HG03135 (cell line): ENCODE measurements at regions not wholly inside any gene's neighbourhood (a gene's known extent, or its start where the extent isn't known, plus 50 kb on each side); places are given as distances from the start of the nearest gene placed in this dataset.

Source experiments
- ATAC-seq: cut with Tn5 transposase; IDR thresholded peaks from one replicate; pipeline ENCODE4 v1.9.1; 2021; ENCODE audit warnings: mild to moderate bottlenecking, moderate library complexity; ENCODE audit not compliant: unreplicated experiment

DNA sequence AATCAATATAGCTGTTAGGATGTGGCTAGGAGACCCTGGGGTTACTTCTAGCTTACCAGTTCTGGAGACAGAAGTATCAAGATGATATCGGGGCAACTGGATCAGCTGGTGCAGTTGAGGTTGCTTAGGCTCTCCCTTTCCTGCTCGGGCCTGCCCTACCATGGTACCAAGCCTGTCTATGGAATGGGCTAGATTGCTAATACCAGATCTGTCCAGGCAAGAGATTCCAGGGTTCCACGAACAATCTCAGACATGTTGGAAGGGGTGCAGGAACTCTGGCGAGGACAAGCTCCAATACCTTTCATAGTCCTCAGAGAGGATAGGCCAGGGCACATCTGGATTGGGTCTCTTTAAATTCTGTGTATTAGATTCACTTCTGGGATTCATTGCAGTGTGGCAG, 53.8 kb downstream of the ADM start:
- ATAC-seq, result no peak

DNA sequence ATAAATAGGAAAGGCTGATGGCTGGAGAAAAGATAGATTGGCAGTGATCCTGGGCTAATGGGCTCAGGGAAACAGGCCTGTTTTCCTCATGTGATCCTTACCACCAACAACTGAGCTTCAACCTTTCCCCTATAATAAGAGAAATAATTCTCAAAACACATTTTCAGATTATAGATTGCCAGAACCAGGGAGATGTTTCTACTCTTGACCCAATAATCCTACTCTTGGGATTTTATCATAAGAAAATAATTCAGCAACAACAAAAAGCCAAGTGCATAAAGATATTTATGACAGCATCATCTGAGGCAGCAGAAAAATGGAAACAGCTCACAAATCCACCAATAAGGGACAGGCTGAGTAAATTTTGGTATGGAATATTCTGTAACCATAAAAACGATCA, 54.3 kb downstream of the ADM start:
- ATAC-seq, result no peak

DNA sequence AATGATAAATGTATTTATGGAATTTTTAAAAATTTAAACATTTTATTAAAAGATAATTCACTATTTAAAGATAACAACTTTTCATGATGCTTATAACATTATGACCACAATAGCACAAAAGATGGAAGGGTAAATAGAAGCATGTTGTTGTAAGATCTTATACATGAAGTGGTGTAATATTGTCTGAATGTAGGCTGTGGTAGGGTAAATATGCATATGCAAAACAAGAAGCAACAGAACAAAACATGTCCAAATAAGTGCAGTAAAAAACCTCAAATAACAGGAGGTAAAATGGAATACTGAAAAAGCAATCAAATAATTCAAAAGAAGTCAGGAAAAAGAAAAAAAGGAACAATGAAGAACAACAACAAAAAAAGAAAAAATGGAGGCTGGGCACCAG, 56.0 kb downstream of the ADM start:
- no peak for ATAC-seq

DNA sequence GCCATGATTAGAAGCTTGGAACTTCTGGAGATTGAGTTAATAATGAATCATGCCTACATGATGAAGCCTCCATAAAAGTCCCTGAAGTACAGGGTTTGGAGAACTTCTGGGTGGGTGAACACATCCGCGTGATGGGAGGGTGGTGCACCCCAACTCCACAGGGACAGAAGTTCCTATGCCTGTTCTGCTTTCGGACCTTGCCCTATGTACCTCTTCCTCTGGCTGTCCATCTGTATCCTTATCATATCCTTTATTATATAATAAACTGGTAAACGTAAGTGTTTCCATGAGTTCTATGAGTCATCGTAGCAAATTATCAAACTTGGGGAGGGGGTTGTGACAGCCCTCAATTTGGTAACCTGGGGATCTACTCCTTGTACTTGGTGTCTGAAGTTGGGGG, 60.2 kb downstream of the ADM start:
- no peak for ATAC-seq

DNA sequence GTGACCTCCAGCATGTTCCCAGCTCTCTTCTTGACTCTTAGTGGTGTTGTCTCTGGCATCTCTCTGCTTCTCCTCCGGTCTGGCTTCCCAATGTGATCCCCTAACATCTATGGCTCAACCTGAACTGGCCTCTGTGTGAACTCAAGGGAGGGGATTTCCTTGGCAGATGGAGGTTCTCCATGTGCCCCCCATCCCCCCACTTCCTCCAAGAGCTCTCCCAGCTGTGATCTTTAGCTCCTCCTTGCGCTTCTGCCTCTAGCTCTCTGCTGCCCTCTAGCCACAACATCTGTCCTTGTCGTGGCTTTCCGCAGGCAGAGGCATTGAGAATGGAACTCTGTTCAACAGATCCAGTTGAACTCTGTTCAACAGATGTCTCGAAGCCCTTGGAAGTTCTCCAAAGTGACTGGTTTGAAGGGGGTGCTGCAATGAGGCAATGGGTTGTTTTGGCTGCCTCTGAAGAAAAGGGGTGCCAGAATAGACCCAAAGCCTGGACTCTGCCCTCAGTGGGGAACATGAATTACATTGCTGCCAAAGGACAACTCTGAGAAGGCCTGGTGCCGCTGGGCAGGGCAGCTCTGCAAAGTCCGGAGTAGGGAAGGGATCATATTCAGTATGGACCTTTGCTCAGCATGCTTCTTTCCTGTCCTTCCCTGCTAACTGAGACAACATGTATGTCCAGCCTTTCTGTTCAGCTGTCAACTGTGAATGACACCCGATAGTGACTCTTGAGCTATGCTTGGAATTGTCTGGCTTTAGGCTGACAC, 61.9 kb downstream of the ADM start:
- peak; percentile 67 for ATAC-seq

DNA sequence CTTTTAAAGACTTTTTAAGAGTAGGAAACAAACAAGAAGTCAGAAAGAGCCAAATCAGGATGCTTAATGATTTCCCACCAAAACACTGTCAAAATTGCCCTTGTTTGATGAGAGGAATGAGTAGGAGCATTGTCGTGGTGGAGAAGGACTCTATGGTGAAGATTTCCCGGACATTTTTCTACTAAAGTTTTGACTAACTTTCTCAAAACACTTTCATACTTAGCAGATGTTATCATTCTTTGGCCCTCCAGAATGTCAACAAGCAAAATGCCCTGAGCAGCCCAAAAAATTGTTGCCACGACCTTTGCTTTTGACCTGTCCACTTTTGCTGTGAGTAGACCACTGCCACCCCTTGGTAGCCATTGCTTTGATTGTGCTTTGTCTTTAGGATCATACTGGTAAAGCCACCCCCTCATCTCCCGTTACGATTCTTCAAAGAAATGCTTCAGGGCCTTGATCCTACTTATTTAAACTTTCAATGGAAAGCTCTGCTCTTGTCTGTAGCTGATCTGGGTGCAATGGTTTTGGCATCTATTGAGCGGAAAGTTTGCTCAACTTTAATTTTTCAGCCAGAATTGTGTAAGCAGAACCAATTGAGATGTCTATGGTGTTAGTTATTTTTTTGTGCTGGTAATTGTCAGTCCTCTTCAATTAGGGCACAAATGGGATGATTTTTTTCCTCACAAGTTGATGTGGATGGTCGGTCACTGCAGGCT, 67.2 kb downstream of the ADM start:
- no peak for ATAC-seq

DNA sequence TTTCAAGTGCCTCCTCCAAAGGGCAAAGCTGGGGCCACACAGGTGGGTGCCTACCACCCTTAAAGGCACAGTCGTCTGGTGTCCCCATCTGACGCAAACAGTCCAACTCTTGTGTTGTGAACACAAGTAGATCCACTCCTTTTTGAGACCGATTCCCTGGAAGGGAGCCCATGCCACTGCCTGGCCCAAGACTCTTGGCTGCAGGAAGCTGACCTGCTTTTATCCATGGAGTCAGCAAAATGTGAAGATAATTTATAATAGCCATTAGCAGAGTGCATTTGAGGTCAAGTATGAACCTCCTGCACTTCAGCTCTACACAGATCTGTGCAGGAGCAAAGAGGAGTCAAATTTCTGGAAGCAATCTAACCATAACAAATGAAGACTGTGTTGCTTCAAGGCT, 68.5 kb downstream of the ADM start:
- ATAC-seq, result no peak

DNA sequence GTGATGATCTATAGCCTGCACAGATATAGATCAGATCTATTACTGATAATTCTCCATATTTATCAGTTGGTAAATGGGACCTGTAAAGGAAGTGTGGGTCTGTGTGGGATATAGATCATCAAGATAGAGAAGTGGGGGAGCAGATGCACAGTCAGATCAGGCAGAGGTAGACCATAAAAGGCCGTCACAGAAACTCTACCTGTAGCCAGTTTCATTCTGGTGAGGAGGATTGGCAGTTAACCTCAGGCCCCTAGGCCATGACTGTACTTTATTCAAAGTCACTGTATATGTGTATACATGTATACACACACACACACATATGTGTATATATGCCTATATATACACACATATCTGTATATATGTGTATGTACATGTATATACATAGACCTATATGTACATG, 69.1 kb downstream of the ADM start:
- no peak for ATAC-seq

DNA sequence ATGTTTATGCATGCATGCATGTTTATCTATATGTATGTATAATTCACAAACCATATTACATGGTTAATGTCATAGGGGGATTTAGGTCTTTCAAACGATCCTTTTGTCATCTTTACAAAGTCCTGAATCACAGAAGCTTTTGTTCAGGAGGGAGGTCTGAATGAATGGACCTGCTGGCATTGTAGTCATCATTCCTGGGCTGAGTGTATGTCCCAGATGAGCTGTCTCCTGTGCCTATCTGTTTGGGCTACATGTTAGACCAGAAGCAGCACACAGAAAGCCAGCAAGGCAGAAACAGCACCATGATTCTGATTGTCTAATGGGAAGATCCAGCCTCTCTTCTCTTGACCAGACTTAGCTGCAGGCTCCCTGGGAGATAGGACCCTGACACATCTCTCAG, 69.5 kb downstream of the ADM start:
- ATAC-seq, result no peak

DNA sequence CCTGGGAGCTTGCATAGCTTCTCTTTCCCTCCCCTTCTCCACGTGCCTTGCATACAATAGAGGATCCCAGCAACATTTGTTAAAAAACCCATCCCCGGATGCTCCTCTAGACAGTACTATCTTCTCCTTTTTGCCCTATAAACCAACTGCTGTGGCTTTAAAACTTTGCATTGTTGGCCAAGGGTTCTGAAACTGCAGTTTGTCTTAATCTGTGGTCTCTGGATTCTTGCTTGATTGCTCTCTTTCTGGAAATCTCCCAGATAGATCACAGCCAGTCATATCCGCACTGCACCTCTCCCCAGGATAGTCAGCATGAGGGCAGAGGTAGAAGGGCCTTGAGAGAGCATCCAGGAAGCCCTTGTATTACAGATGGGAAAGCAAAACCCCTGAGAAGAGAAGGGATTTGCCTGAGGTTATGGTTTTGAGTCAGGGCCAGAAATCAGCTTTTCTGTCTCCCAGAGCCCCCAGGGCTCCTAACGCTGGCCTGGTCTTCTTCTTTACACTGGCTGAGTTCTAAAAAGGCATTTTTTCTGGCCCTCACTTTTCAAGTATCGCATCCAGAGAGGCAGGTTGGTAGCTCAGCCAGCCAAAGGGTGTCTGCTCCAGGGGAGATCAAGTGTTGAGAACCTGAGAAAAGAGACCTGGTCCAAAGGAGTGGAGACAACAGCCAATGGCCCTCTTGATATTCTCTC, 70.6 kb downstream of the ADM start:
- no peak for ATAC-seq

DNA sequence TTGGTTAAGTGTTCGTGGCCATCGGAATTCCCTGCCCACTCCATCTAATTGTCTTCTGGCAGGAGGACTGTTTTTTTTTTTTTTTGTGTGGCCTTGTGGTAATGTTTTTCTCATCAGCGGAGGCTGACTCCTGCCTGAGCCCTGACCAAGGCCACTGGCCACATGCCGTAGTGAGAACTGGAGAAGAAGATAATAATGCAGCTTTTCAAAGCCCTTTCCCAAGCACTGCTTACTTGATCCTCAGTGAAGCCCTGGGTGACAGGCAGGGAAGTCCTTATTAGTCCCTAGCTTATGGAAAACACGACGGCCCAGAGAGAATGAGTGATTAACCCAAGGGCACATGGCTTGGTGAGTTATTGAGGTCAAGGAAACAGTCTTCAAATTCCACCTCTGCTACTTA, 71.2 kb downstream of the ADM start:
- ATAC-seq, result no peak

DNA sequence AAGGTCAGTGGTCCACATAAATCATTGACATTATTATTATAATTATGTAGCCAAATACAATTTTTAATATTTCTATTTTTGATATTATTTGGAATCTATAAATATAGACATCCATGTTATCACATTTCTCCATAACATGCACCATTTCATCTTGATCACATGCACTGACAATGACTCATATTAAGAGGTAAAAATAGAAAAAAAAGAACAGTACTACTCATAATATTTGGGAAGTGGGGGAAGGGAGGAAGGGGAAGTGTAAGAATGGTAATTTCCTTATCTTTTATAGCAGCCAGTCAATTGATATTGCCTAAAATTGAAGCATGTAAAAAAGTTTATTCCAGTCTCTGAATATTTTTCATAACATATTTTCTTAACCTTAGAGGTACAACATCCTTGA, 72.3 kb downstream of the ADM start:
- no peak for ATAC-seq

DNA sequence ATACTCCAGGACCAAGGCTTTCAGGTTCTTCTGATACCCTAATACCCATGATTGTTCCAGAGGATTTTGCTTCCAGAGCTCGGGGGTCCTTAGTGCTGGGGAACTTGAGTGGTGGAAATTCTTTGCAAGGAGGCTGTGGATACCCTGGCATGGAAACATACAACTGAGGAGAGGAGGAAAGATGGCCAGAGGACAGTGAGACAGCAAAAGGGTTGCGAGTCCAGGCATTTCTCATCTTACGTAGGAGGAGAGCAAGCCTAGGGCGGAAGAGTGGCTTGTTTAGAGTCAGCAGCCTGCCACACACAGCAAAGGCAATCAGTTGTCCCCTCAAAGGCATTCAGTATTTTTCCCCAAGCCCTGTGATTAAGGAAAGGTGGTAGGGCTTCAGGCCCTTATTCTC, 73.5 kb downstream of the ADM start:
- ATAC-seq, result no peak

DNA sequence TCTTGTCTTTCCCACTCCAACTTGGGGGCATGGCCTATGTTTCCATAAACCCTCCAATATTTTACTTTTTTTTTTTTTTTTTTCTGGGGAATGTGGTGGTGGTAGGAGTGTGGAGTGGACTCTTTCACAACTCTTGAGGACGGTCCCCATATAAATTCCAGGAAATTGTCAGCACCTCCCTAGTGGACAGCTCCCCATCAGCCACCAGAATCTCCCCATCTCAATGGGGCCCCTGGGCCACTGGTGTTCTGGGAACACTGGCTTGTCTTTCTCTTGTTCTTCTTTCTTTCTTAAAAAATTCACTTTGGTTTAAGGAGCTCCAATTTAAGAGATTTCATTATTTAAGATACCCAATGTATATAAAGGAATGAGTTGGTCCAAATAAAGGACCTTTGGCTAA, 74.1 kb downstream of the ADM start:
- no peak for ATAC-seq

DNA sequence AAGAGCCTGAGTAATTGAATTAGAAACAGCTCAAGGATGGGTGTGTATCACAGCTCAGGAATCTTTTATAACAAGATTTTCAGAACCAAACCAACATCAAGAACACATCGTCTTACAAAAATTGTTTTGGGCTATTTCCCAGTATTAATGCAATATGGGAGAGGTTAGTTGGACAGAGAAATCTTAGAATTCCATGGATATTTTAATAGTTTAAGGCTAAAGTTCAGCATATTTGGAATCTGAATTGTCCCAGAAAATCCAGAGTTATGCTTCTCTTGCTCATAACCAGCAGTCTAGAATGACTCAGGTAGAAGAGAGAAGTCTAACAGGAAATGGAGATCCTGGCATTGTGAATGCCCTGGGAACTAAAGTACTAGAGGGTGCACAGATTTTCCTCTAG, 74.6 kb downstream of the ADM start:
- ATAC-seq, result no peak

DNA sequence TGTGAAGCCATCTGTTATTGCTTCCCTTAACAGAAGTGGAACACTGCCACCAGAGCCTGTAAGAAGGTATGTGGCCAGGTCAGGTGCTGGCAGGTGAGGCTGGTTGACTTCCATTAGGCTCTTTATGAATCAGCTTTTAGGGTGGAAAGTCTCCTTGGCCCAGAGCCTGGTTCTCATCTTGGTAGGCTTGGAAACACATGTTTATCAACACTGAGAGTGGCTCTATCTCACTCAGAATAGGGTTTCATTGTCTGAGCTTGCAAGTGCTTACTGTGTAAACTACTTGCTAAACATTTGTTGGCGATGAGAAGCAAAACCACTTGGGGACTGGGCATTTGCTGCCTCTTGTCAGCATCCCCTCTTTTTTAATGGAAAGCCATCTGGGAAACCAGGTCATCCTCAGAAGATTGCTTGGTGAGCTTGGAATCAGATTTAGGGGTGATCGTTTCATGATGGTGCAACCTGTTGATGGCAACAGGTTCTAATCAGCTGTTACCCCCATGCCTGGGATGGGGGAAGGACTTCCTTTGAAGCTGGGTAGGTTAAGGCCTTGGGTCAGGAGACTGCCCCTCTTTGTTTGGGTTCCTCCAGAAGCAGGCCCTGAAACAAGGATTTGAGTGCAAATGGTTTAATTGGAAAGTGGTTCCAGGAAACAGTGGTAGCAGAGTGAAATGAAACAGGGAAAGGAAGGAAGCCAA, 75.0 kb upstream of the AMPD3 start:
- ATAC-seq, result no peak

DNA sequence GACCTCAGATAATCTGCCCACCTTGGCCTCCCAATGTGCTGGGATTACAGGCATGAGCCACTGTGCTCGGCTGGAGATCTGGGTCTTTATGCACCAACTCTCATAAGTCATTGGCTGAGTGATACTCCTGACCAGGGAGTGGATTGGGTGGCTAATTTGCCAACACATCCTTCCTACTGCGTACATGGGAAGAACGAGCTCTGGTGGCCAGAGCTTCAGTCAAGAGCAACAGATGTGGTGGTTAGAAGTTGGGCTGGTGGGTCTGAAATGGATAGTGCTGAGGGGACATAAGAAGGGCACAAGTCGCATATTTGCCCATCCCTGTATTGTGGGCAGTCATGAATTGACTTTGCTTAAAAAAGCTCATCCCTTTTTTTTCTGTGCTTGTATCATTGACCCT, 74.1 kb upstream of the AMPD3 start:
- no peak for ATAC-seq

DNA sequence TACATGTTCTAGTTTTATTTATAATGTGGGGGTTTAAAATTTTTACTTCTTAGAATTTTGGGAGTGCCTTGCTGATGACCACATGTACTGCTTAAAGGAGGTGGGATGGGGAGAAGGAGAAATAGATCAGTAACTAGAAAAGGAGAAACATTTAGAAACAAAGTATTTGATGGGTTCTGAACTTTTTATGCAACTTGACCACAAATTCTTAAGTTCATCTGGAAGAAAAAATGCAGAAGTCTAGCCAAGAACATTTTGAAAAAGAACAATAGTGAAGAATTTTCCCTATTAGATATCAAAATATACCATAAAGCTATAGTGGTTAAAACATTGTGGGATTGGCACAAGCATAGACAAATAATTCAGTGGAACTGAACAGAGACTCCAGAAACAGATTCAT, 73.3 kb upstream of the AMPD3 start:
- no peak for ATAC-seq

DNA sequence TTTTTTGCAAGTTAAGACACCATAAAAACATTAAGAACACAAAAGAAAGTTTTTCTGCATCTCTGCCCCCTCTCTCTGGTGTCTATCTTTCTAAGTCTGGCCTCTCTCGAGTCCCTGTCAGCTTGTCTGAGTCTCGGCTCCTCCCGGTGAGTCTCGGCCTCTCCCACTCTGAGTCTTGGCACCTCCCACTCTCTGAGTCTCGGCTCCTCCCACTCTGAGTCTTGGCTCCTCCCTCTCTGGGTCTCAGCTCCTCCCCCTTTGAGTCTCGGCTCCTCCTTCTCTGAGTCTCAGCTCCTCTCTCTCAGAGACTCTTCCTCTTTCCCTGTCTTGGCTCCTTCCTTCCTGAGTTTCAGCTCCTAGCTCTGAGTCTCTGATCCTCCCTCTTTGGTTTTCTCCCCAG, 72.5 kb upstream of the AMPD3 start:
- ATAC-seq, result no peak

DNA sequence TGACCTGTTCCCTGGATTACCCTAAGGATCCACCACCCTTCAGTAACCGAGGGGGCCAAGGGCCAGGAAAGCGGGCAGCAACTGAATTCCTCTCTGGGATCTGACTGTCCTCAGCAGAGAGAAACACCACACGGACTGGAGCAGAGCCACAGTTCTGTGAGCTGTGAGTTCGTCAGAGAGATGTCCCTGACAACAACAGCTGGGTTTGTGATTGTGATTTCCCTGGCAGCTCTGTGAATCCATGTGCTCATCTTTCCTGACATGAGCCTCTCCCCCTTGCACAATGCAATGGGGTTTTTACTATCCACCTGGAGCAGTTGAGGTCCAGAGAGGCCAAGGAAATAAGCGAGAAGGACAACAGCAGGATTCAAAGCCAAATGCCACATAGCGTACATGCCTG, 69.4 kb upstream of the AMPD3 start:
- ATAC-seq, result no peak

DNA sequence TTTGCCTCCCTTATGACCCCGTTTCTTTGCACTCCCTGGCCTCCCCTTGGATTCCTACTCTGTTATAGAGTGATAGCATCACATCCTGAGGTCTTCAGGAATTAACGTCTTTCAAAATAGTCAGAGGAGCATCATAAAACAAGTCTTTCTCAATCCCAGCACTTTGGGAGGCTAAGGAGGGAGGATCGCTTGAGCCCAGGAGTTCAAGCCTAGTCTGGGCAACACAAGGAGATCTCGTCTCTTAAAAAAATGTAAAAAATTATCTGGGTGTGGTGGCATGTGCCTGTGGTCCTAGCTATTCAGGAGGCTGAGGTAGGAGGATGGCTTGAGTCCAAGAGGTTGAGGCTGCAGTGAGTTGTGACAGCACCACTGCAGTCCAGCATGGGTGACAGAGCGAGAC, 68.7 kb upstream of the AMPD3 start:
- no peak for ATAC-seq

DNA sequence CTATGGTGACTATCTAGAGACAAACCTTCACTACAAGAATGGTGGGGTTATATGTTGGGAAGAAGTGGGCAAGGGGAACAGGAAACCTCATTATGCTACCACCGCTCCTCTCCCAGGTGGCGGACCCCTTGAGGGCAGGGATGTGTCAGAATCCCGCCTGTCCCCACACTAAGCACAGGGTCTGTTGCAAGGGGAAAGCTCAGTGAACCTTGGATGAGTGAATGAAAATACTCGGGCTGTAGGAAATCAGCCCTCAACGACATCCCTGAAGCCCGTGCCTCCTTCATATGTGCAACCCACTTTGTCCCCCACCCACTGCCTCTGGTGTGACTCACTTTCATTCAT, 68.2 kb upstream of the AMPD3 start:
- no peak for ATAC-seq
